ENCODE measurements at regions not wholly inside any gene's neighbourhood (a gene's known extent, or its start where the extent isn't known, plus 50 kb on each side); places are given as distances from the start of the nearest gene placed in this dataset.

DNA sequence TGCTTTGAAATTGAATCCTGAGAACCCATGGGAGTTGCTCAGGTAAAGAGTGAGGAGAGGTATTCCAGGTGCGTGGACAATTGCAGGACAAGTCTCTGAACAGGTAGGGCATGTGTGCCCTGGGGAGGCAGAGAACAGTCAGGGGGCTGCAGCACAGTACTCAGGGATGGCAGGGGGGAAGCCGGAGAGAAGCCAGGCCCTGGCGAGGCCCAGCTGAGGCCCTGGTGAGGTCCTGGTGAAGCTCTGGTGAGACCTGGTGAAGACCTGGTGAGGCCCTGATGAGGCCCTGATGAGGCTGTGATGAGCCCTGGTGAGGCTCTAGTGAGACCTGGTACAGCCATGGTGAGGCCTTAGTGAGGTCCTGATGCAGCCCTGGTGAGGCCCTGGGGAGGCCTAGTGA is 155.5 kb upstream of the GDF10 start:
- TF ChIP-seq, protein P1, sequence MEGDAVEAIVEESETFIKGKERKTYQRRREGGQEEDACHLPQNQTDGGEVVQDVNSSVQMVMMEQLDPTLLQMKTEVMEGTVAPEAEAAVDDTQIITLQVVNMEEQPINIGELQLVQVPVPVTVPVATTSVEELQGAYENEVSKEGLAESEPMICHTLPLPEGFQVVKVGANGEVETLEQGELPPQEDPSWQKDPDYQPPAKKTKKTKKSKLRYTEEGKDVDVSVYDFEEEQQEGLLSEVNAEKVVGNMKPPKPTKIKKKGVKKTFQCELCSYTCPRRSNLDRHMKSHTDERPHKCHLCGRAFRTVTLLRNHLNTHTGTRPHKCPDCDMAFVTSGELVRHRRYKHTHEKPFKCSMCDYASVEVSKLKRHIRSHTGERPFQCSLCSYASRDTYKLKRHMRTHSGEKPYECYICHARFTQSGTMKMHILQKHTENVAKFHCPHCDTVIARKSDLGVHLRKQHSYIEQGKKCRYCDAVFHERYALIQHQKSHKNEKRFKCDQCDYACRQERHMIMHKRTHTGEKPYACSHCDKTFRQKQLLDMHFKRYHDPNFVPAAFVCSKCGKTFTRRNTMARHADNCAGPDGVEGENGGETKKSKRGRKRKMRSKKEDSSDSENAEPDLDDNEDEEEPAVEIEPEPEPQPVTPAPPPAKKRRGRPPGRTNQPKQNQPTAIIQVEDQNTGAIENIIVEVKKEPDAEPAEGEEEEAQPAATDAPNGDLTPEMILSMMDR (IDR thresholded peaks at IDR 0.05) = no peak
- TF ChIP-seq POLR2A (IDR thresholded peaks at IDR 0.05) (no peak), EP300 (IDR thresholded peaks at IDR 0.05) (no peak), POLR2AphosphoS5 (IDR thresholded peaks at IDR 0.05) (no peak)

All from sigmoid colon (tissue), 4 donors.